ENCODE measurements at regions not wholly inside any gene's neighbourhood (a gene's known extent, or its start where the extent isn't known, plus 50 kb on each side); places are given as distances from the start of the nearest gene placed in this dataset.

DNA sequence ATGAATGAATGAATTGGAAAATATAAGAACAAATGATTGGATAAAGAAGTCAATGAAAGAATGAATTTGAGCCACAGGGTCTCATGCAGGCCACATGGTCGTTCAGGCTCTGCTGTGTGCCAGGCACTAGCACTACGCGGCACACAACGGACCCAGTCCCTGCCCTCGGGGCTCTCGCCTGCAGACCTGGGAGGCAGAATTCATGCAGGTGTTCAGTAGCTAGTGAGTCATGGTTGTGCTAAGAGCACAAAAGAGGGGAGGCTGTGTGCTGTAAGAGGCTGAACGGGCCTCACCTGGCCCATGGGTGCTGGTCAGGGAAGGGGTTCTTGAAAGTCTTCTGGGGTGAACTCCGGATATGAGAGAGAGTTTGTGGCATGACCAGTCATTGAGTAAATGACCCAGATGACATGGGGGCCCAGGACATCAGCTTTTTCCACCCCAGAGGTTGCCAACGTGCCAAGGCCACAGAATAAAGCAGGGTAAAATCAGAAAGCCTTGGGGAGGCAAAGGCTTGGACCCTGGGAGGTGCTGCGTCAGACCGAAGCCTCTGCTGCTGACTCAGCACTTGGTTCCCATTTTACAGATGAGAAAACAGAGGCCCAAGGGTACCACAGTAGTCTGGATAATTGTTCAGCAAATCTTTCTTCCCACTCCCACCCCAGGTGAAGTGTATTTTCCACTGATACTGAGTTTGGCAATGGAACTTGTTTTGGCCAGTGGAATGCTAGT lies 264.3 kb upstream of the MVB12B start:
- CTCF ChIA-PET: no interaction called here
- 89% methylated on average over 9 of the region's 11 CpGs for WGBS (ENCODE audit: insufficient coverage)

DNA sequence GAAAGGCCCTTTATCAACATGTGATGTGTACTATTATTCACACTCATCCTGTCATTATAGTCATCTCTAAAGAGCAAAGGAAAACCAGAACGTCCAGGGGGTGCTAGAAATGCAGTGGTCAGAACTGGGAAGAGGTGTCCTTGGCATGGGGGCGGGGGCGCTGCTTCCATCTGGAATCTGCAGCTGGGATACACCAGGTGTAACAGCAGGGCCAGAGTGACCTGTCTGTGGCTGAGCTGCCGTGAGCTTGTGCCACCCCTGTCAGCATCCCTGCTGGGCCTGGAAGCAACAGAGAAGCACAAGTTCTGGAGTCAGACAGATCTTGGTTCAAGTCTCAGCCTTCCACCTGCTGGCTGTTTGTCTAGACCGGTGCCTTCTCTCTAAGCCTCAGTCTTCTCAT lies 263.3 kb upstream of the MVB12B start:
- H3K4me3 ChIP-seq (ENCODE audit: control insufficient read depth in 1 of 7, extremely low read depth in 1 of 7, insufficient read depth in 4 of 7, low read depth in 2 of 7, low read length in 6 of 7): no peak overlapping the region
- CTCF ChIA-PET: interaction anchor here (0.9 kb wide), 1 partner anchor 11 kb away, joined by 3 read pairs; no protein-coding TSS in a partner anchor
- 94% methylated on average over 5 of the region's 5 CpGs for WGBS (ENCODE audit: insufficient coverage)
- no peaks in the 10 kb centered on the region for H3K4me1 ChIP-seq (ENCODE audit: control extremely low read depth in 1 of 4, control insufficient read depth in 4 of 4, insufficient read depth in 4 of 4, low read length in 3 of 4)
- POLR2A ChIA-PET: no interaction called here
- H3K36me3 ChIP-seq (ENCODE audit: control insufficient read depth in 4 of 4, insufficient read depth in 4 of 4, low read length in 3 of 4): no peaks in the 10 kb centered on the region
- DNase-seq: no peak
- peaks cover 0 to 4% (median 0%) of the 10 kb centered on the region in 5 experiments for H3K9me3 ChIP-seq (ENCODE audit: control extremely low read depth in 1 of 5, control insufficient read depth in 4 of 5, insufficient read depth in 2 of 5, low read depth in 1 of 5, low read length in 4 of 5)
- H3K27ac ChIP-seq (ENCODE audit: insufficient read depth in 1 of 2, low read depth in 1 of 2, low read length in 2 of 2, poor library complexity in 1 of 2, severe bottlenecking in 2 of 2): no peak overlapping the region
- peaks cover 0 to 20% (median 8%) of the 10 kb centered on the region in 5 experiments for H3K27me3 ChIP-seq (replicated peaks in 2 of 5; ENCODE audit: control insufficient read depth in 4 of 5, insufficient read depth in 5 of 5, low read length in 4 of 5)

More for the DNA sequence above, 264.3 kb upstream of the MVB12B start:
- H3K36me3 ChIP-seq (ENCODE audit: control insufficient read depth in 4 of 4, insufficient read depth in 4 of 4, low read length in 3 of 4): no peaks in the 10 kb centered on the region
- H3K4me1 ChIP-seq (ENCODE audit: control extremely low read depth in 1 of 4, control insufficient read depth in 4 of 4, insufficient read depth in 4 of 4, low read length in 3 of 4): no peaks in the 10 kb centered on the region
- no peak overlapping the region for H3K4me3 ChIP-seq (ENCODE audit: control insufficient read depth in 1 of 7, extremely low read depth in 1 of 7, insufficient read depth in 4 of 7, low read depth in 2 of 7, low read length in 6 of 7)
- peaks cover 0 to 4% (median 0%) of the 10 kb centered on the region in 5 experiments for H3K9me3 ChIP-seq (ENCODE audit: control extremely low read depth in 1 of 5, control insufficient read depth in 4 of 5, insufficient read depth in 2 of 5, low read depth in 1 of 5, low read length in 4 of 5)
- POLR2A ChIA-PET: no interaction called here
- no peak overlapping the region for H3K27ac ChIP-seq (ENCODE audit: insufficient read depth in 1 of 2, low read depth in 1 of 2, low read length in 2 of 2, poor library complexity in 1 of 2, severe bottlenecking in 2 of 2)
- no peak for DNase-seq
- H3K27me3 ChIP-seq (replicated peaks in 2 of 5; ENCODE audit: control insufficient read depth in 4 of 5, insufficient read depth in 5 of 5, low read length in 4 of 5): peaks cover 0 to 18% (median 8%) of the 10 kb centered on the region in 5 experiments

DNA sequence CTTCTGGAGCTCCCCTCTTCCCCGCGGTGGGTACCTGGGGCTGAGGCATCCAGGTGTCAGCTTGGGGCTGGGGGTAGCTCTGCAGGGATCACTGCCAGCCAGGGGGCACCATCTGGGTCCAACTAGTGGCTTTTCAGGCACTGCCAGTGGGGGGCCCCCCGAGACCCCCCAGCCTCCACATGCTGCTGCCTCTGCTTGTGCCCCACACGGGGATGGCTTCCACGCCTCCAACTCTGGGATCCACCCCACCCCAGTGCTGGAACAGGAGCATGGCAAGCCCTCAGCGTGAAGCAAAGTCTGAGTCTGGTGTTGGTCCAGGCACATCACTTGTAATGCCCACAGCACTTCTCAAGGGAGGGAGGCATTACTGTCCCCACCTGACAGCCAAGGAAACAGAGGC lies 260.5 kb upstream of the MVB12B start:
- ChIA-PET CTCF (no interaction called here), POLR2A (no interaction called here)

DNA sequence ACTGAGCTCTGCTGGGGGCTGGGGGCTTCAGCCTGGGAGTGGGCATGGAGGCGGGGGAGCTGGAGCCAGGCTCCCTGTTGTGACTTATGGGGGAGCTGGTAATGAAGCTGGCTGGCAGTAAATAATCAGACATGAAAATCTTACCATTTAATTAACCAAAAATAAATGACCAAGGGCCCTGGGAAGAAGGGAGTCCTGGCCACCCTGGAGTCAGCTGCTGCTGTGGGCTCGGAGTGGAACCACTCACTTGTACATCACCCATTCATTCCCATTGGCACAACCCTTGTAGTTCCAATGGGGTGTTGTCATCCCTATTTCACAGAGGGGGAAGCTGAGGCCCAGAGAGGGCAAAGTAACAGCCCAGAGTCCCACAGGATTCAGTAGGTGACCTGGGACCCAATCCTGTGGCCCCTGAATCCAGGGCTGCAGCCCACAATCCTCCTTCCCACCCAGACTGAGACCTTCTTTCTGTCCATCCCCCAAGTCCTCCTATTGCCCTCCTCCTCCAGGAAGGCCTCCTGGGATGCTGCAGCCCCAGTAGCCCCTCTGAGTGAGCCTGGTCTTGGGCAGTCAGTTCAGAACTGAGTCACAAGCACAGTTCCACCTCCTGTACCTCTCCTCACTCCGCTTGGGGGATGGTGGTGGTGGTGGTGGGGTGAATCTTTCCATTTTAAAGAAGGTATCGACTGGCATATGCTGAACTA lies 259.4 kb upstream of the MVB12B start:
- DNase-seq: no peak
- WGBS (ENCODE audit: insufficient coverage): 90% methylated on average over 2 of the region's 4 CpGs
- Histone ChIP-seq H3K27ac (ENCODE audit: insufficient read depth in 1 of 2, low read depth in 1 of 2, low read length in 2 of 2, poor library complexity in 1 of 2, severe bottlenecking in 2 of 2) (no peak overlapping the region), H3K36me3 (ENCODE audit: control insufficient read depth in 4 of 4, insufficient read depth in 4 of 4, low read length in 3 of 4) (no peaks in the 10 kb centered on the region), H3K4me3 (ENCODE audit: control insufficient read depth in 1 of 7, extremely low read depth in 1 of 7, insufficient read depth in 4 of 7, low read depth in 2 of 7, low read length in 6 of 7) (no peak overlapping the region), H3K9me3 (ENCODE audit: control extremely low read depth in 1 of 5, control insufficient read depth in 4 of 5, insufficient read depth in 2 of 5, low read depth in 1 of 5, low read length in 4 of 5) (peaks cover 0 to 4% (median 0%) of the 10 kb centered on the region in 5 experiments), H3K27me3 (replicated peaks in 2 of 5; ENCODE audit: control insufficient read depth in 4 of 5, insufficient read depth in 5 of 5, low read length in 4 of 5) (peaks cover 0 to 12% (median 4%) of the 10 kb centered on the region in 5 experiments), H3K4me1 (ENCODE audit: control extremely low read depth in 1 of 4, control insufficient read depth in 4 of 4, insufficient read depth in 4 of 4, low read length in 3 of 4) (no peaks in the 10 kb centered on the region)
- ChIA-PET POLR2A (no interaction called here), CTCF (no interaction called here)

More for the DNA sequence above, 260.5 kb upstream of the MVB12B start:
- H3K9me3 ChIP-seq (ENCODE audit: control extremely low read depth in 1 of 5, control insufficient read depth in 4 of 5, insufficient read depth in 2 of 5, low read depth in 1 of 5, low read length in 4 of 5): peaks cover 0 to 4% (median 0%) of the 10 kb centered on the region in 5 experiments
- no peak overlapping the region for H3K4me3 ChIP-seq (ENCODE audit: control insufficient read depth in 1 of 7, extremely low read depth in 1 of 7, insufficient read depth in 4 of 7, low read depth in 2 of 7, low read length in 6 of 7)
- H3K36me3 ChIP-seq (ENCODE audit: control insufficient read depth in 4 of 4, insufficient read depth in 4 of 4, low read length in 3 of 4): no peaks in the 10 kb centered on the region
- H3K4me1 ChIP-seq (ENCODE audit: control extremely low read depth in 1 of 4, control insufficient read depth in 4 of 4, insufficient read depth in 4 of 4, low read length in 3 of 4): no peaks in the 10 kb centered on the region
- no peak overlapping the region for H3K27ac ChIP-seq (ENCODE audit: insufficient read depth in 1 of 2, low read depth in 1 of 2, low read length in 2 of 2, poor library complexity in 1 of 2, severe bottlenecking in 2 of 2)
- WGBS (ENCODE audit: insufficient coverage): 53% methylated on average over 4 of the region's 6 CpGs
- DNase-seq: no peak
- peaks cover 0 to 12% (median 4%) of the 10 kb centered on the region in 5 experiments for H3K27me3 ChIP-seq (replicated peaks in 2 of 5; ENCODE audit: control insufficient read depth in 4 of 5, insufficient read depth in 5 of 5, low read length in 4 of 5)

DNA sequence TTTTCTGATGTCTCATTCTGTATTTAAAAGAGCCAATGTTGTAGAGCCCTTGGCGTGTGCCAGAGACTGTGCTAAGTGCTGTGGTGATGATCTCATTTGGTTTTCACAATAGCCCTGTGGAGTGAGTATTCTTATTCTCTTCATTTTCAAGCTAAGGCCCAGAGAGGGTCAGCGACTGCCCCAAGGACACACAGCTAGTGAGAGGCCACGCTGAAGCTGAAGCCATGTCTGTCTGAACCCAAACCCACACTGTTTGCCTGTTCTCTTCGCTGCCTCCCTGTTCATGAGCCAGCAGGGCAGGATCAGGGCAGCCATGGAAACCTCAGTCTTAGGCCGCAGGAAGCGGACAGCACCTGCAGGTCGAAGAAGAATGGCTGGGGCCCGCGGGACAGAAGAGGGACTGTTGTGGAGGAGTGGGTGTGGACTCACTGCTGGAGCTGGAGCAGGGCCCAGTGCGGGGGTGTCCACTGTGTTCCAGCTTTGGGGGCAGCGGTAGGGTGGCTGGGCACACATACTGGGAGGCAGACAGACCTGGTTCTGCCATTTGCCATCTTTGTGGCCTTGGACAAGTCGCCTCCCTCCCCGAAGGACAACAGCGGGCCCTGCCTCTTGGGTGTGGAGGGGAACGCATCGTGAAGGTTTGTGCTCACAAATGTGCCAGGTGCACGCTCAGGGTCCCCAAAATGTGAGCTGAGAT lies 257.9 kb upstream of the MVB12B start:
- H3K27me3 ChIP-seq (replicated peaks in 2 of 5; ENCODE audit: control insufficient read depth in 4 of 5, insufficient read depth in 5 of 5, low read length in 4 of 5): peaks cover 0 to 12% (median 4%) of the 10 kb centered on the region in 5 experiments
- no peak overlapping the region for H3K4me3 ChIP-seq (ENCODE audit: control insufficient read depth in 1 of 7, extremely low read depth in 1 of 7, insufficient read depth in 4 of 7, low read depth in 2 of 7, low read length in 6 of 7)
- DNase-seq: no peak
- no peaks in the 10 kb centered on the region for H3K36me3 ChIP-seq (ENCODE audit: control insufficient read depth in 4 of 4, insufficient read depth in 4 of 4, low read length in 3 of 4)
- H3K9me3 ChIP-seq (ENCODE audit: control extremely low read depth in 1 of 5, control insufficient read depth in 4 of 5, insufficient read depth in 2 of 5, low read depth in 1 of 5, low read length in 4 of 5): no peaks in the 10 kb centered on the region
- ChIA-PET CTCF (no interaction called here), POLR2A (no interaction called here)
- H3K4me1 ChIP-seq (ENCODE audit: control extremely low read depth in 1 of 4, control insufficient read depth in 4 of 4, insufficient read depth in 4 of 4, low read length in 3 of 4): no peaks in the 10 kb centered on the region
- H3K27ac ChIP-seq (ENCODE audit: insufficient read depth in 1 of 2, low read depth in 1 of 2, low read length in 2 of 2, poor library complexity in 1 of 2, severe bottlenecking in 2 of 2): no peak overlapping the region
- 91% methylated on average over 16 of the region's 17 CpGs for WGBS (ENCODE audit: insufficient coverage)

DNA sequence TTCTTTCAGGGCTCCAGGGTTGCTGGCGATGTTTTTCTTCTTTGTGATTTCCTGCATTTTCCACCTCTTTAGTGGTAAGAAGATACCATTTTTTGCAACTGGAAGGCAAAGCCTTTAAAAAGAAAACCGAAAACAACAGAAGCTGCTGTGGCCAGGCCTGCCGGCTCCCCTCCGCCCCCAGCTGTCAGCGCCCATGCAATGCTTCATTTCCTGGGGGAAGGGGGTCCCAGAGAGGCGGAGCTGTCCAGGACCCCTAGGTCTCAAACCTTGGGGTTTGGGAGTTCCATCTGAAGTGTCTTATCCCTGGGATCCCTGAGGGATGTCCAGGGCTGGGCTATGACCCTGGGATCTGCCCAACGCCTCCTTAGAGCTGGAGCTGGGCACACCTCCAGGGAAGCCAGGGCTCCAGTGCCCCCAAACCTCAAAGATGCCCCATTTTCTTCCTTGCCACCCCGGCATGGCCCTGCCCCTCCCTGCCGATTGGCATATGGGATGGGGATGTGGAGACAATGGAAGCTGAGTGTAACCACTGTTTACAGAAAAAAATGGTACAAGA lies 257.2 kb upstream of the MVB12B start:
- no peaks in the 10 kb centered on the region for H3K9me3 ChIP-seq (ENCODE audit: control extremely low read depth in 1 of 5, control insufficient read depth in 4 of 5, insufficient read depth in 2 of 5, low read depth in 1 of 5, low read length in 4 of 5)
- no peaks in the 10 kb centered on the region for H3K4me1 ChIP-seq (ENCODE audit: control extremely low read depth in 1 of 4, control insufficient read depth in 4 of 4, insufficient read depth in 4 of 4, low read length in 3 of 4)
- peaks cover 0 to 12% (median 4%) of the 10 kb centered on the region in 5 experiments for H3K27me3 ChIP-seq (replicated peaks in 2 of 5; ENCODE audit: control insufficient read depth in 4 of 5, insufficient read depth in 5 of 5, low read length in 4 of 5)
- 71% methylated on average over 7 of the region's 9 CpGs for WGBS (ENCODE audit: insufficient coverage)
- POLR2A ChIA-PET: no interaction called here
- no peak for DNase-seq
- H3K27ac ChIP-seq (ENCODE audit: insufficient read depth in 1 of 2, low read depth in 1 of 2, low read length in 2 of 2, poor library complexity in 1 of 2, severe bottlenecking in 2 of 2): no peak overlapping the region
- CTCF ChIA-PET: interaction anchor here (0.6 kb wide), 1 partner anchor 289 kb away, joined by 3 read pairs; no protein-coding TSS in a partner anchor
- no peaks in the 10 kb centered on the region for H3K36me3 ChIP-seq (ENCODE audit: control insufficient read depth in 4 of 4, insufficient read depth in 4 of 4, low read length in 3 of 4)
- H3K4me3 ChIP-seq (ENCODE audit: control insufficient read depth in 1 of 7, extremely low read depth in 1 of 7, insufficient read depth in 4 of 7, low read depth in 2 of 7, low read length in 6 of 7): no peak overlapping the region
